Epithelial cell of esophagus (primary cell): ENCODE measurements at regions not wholly inside any gene's neighbourhood (a gene's known extent, or its start where the extent isn't known, plus 50 kb on each side); places are given as distances from the start of the nearest gene placed in this dataset.

ENCODE experiments used
- DNase-seq: peaks from one replicate; pipeline ENCODE4 v3.0.0; 2010; ENCODE audit warnings: low read depth
- H3K4me3 ChIP-seq: 2 replicates; pipeline ENCODE4 v1.5.1; 2011; ENCODE audit warnings: mild to moderate bottlenecking, low read length, control low read depth
- TF ChIP-seq, protein P1 (sequence below): IDR thresholded peaks from 2 replicates; pipeline ENCODE4 v1.5.1; 2011; ENCODE audit warnings: low read depth, mild to moderate bottlenecking, low read length, control low read depth, inconsistent platforms; ENCODE audit not compliant: insufficient read depth; ENCODE audit errors: missing control alignments

DNA sequence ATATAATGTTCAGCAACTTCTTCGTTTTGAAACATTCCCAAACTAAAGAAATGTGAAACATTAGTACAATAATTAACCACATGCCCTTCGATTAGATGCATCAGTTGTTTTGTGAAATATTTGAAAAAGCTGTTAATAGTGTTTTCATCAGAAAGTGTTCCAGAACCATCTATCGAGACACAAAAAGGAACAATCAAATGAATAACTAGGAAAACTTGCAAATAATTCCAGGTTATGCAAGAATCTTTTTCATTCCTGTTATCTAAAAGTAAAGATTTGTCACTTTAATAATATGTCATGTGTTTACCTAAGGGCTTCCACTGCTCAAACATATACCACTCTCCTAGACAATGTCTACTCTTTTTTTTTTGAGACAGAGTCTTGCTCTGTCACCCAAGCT is 904.2 kb upstream of the MIR17HG start:
- TF ChIP-seq, protein P1, sequence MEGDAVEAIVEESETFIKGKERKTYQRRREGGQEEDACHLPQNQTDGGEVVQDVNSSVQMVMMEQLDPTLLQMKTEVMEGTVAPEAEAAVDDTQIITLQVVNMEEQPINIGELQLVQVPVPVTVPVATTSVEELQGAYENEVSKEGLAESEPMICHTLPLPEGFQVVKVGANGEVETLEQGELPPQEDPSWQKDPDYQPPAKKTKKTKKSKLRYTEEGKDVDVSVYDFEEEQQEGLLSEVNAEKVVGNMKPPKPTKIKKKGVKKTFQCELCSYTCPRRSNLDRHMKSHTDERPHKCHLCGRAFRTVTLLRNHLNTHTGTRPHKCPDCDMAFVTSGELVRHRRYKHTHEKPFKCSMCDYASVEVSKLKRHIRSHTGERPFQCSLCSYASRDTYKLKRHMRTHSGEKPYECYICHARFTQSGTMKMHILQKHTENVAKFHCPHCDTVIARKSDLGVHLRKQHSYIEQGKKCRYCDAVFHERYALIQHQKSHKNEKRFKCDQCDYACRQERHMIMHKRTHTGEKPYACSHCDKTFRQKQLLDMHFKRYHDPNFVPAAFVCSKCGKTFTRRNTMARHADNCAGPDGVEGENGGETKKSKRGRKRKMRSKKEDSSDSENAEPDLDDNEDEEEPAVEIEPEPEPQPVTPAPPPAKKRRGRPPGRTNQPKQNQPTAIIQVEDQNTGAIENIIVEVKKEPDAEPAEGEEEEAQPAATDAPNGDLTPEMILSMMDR, result no peak
- H3K4me3 ChIP-seq, result no peak overlapping the region
- no peak for DNase-seq

DNA sequence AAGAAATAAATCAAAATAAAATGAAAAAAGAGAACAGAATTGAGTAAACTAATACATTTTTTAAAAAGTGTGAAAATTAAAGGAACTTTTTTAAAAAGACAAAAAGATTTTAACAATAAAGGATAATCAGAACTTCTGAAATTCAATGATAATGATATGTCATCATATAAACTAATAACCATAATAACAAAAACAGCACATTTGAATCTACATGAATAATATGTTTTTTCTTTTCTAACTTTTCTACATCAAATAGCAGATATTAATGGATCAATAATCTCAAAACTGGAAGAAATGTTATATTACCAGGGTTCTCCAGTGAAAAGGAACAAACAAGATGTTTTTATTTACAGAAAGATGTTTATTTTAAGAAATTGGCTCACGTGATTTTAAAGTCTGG is 903.3 kb upstream of the MIR17HG start:
- H3K4me3 ChIP-seq, result no peak overlapping the region
- DNase-seq, result no peak
- TF ChIP-seq, protein P1, result no peak

DNA sequence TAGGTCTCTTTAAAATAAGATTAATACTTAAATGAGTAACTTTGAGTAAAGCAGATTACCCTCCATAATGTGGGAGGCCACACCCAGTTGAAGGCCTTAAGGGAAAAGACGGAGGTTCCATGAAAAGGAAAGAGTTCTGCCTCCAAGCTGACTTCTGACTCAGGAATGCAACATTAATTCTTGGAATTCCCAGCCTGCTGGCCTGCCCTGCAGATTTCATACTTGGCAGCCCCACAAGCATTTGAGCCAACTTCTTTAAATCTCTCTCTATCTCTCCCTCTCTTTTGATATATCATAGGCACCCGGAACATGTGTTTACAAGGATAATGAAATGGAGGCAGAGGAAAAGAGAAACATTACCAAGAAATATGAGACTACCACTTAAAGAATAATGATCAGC is 902.3 kb upstream of the MIR17HG start:
- TF ChIP-seq, protein P1, result no peak
- DNase-seq, result peak; percentile 90
- H3K4me3 ChIP-seq, result no peak overlapping the region

DNA sequence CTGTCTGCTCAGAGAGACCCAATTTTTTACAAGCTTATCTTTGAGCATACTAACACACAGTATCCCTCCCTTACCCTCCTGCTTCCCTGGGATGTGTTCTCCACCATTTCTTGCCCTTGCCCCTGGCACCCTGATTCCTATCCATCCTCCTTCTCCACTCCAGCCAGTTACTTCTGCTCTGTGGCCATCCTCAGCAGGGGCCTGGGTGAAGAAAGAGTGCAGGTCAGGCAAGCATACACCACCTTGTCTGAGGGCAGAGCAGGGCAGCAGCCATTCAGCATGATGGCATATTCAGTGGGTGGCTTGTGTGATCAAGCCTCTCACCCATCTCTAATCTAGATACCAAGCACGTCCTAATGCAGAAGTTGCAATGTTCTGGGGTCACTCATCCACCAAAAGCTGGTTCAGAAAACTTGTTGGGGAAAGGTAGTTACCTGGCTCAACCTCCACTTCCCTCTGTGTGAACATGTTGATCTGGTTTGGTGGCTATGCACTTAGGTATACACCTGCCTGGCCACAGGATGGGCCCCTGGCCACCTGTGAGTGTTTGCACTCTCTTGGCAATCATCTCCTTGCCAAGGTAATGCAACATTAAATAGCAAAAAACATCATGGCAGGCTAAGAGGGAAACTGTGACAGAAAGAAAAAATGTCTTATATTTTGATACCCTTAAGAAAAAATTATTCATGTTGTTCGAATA is 900.3 kb upstream of the MIR17HG start:
- TF ChIP-seq, protein P1, result no peak
- no peak overlapping the region for H3K4me3 ChIP-seq
- peak; percentile 23 for DNase-seq

DNA sequence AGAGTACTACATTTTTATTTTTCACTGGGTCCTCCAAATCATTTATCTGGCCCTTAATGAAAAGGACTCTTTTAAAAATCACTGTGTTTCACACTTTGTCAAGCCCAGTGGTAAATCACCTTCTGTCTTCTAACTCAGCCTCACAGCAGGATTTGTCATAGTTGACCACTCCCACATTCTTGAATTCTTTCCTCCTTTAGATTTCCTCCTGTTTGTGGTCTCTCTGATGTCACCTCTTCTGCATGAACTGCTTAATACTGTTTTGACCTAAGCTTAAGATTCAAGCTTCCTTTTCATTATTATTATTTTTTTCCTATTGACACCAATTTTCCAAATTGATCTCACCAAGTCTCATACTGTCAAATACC is 899.8 kb upstream of the MIR17HG start:
- peak; percentile 78 for DNase-seq

DNA sequence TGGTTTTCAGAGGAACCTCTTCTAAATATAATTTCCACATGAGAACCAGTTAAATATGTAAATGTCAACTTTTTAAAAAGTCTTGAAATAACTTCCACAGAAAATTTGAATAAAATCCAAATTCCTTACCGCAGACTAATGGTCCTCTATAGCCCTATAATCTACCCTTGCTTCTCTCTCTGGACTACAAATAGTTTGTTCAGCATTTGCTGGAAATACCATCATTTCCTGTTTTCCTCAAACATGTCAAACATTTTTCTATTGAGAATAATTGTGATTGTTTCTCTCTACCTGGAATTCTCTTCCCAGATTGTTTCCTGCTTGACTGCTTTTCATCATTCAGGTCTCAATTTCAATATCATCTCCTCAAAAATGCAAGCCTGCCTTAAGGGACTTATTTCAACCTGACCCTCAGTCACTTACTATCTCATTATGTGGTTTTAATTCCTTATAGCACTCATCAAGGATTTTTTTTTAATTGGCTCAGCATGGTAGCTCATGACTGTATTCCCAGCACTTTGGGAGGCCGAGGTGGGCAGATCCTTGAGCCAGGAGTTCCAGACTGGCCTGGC is 898.9 kb upstream of the MIR17HG start:
- TF ChIP-seq, protein P1, result no peak
- H3K4me3 ChIP-seq, result no peak overlapping the region
- DNase-seq, result no peak

More for the DNA sequence above, 899.8 kb upstream of the MIR17HG start:
- H3K4me3 ChIP-seq, result no peak overlapping the region
- TF ChIP-seq, protein P1, result no peak

DNA sequence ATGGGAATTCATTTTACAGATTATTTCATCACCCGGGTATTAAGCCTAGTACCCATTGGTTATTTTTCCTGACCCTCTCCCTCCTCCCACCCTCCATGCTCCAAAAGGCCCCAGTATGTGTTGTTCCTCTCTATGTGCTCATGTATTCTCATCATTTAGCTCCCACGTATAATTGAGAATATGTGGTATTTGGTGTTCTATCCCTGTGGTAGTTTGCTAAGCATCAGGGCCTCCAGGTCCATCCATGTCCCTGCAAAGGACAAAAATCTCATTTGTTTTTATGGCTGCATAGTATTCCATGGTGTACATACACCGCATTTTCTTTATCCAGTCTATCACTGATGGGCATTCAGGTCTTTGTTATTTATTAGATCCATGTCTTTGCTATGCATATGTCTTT is 894.1 kb upstream of the MIR17HG start:
- TF ChIP-seq, protein P1, result no peak
- DNase-seq, result no peak
- H3K4me3 ChIP-seq, result no peak overlapping the region
